GM19035 (cell line): ENCODE measurements at regions not wholly inside any gene's neighbourhood (a gene's known extent, or its start where the extent isn't known, plus 50 kb on each side); places are given as distances from the start of the nearest gene placed in this dataset.
"Not testable (repeated sequence)": the region's sequence is repeated elsewhere in the genome, so short reads cannot be mapped to it uniquely, and the experiment has no call there.

Source experiments
- ATAC-seq: cut with Tn5 transposase; IDR thresholded peaks from one replicate; pipeline ENCODE4 v1.9.1; 2021; ENCODE audit not compliant: unreplicated experiment

DNA sequence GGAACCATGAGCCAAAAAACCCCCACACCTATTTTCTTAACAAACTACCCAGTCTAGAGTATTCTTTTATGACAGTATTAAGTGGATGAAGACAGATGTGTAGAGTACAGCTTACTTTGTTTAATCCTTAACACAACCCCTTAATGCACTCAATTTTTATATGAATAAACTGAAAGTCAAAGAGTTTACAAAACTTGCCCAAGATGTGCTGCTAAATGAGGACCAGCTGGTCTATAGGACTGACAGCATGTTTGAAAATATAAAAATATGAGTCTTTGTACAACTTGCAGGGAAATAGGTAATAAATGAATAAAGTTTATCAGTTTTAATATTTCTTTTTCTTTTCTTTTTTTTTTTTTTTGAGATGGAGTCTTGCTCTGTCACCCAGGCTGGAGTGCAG lies 102.3 kb downstream of the ZFY start:
- ATAC-seq: no peak

DNA sequence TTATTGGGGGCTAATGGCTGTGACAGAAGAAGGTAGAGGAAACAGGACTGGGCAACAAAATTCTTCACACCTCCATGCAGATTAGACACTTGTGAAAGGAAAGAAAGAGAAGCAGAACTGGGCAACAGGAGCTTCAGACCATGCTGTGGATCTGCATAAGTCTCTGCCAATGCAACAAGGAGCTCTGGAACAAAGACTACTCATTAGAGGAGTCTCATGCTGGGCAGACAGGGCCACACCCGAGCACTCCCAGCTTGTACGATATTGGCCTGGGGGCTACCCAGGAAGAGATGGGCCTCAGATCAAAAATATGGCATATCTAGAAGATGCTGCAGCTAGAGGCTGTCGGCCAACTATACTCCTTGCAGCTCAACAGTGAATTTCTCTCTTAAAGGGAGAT lies 105.2 kb downstream of the ZFY start:
- no peak for ATAC-seq

DNA sequence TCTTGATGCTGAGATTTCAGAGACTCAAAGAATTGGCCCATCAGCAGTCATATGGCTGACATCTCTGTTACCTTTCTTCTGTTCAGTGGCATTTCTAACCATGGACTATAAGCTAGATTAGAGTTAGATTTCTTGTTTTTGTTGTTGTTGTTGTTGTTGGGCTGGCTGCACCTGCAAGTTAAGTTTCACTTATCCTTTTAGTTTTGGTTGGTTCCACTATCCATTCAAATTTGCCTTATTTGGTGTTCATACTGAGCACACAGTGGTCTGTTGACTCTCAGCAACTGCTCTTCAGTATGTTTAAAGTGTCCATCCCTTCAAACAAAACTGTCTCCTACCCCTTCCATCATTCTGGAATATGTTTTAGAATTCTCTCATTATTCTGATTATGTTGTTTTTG lies 106.8 kb downstream of the ZFY start:
- ATAC-seq: peak; percentile 69

DNA sequence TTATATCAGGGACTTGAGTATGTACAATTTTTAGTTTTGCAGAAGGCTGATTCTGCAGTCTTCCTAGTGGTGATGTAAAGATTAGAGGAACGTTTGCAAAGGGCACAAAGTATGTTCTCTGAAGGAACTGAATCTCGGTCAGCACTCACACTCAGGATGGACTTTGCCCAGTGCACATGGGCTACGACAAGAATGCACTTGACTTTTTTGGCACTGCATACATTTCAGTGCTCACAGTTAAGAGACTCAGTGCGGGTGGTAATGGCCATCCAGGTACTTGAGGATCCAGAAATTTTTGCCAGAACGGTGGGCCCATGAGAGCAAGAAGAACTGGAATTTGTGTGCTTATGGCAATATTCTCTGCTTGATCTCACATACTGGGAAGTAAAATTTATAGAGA lies 107.7 kb downstream of the ZFY start:
- ATAC-seq: no peak

DNA sequence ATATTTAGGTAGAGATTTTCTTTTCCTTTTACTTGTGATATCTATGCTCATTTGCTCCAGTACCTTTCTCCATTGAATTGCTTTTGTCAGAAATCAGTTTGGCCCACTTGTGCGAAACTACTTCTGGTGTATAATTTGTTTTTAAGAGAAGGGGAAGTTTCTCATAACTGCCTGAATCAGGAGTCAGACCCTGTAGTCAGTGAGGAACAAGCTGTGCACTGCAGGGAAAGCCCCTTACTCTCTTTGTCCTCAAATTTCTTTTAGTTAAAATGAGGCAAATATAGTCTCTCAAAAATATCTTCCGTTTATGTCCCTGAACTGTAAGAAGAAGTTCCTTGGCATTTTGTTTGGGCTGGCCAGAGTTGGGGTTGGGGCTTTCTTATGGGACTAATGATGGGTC lies 109.9 kb downstream of the ZFY start:
- no peak for ATAC-seq

DNA sequence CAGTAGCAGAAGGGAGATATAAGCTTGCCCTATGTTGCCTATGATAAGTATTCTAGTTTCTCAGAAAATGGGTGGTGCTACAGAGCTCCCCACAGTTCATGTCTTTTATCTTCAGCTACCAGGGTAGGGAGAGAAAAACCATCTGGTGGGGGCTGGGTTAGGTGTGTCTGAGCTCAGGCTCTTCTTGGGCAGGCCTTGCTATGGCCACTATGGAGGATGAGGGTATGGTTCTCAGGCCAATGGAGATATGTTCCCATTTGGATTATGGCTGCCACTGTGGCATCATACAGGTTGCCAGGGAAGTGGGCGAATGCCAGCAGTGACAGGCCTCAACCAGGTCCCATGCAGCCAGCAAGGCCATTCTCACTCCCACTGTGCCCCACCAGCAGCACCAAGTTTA lies 120.3 kb downstream of the ZFY start:
- ATAC-seq: not testable (repeated sequence)

DNA sequence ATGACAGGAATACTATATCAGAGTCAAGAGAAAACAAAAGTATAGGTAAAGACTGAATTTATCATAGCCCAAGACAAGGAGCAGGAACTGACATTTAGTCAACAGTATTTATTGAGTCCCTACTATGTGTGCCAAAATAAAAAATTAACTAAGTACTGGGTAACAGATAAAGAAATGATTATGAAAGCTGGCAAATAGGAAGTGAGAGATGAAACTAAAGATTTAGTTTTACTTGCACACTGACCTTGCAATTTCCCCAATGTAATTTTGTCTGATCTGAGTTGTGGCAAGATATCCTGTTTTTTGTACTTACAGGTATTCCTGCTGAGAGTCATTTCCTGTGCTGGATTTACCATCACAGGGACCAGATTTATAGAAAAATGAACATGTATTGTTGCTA lies 123.2 kb downstream of the ZFY start:
- not testable (repeated sequence) for ATAC-seq

DNA sequence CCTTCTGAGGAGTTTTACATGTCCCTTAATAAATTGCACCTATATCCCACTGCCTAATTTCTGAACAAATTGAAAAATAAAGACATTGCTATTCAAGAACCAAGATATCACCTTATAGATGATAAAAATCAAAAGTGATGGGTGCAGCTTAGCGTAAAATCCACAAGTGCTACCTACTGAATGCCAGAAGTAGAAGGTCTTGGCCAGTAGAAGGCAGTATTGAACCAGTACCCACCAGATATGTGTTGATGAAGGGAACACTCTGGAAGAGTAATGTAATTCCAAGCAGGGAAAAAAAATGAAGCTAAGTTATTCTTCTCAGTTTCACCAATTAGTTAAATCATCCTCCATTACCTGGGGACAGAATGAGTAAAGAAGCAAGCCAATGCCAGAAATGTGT lies 125.5 kb downstream of the ZFY start:
- ATAC-seq: not testable (repeated sequence)

DNA sequence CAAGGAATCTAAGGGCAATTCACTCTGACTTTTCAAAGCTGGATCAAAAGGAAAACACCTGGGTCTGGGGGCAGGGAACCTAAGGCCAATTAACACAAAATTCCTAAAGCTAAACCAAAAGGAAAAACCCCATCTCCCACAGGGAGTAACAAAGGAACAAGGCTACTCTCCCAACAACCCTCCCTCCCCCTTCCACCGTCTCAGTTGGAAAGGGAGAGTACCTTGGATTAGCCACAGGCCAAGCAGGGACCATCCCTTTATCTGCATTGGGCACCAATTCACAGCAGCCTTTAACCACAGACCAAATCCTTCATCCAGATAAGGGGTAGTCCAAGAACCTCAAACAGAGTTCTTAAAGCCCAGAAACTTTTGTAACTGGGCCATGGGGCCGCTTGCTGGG lies 153.0 kb downstream of the ZFY start:
- ATAC-seq: not testable (repeated sequence)

DNA sequence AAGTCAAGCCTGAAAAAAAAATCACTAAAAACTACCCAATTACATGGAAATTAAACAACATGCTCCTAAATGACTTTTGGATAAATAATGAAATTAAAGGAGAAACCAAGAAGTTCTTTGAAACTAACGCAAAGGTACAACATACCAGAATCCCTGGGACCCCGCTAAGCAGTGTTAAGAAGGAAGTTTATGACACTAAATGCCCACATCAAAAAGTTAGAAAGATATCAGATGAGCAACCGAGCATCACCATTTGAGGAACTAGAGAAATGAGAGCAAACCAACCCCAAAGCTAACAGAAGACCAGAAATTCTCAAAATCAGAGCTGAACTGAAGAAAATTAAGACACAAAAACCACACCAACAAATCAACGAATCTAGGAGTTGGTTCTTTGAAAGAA lies 173.5 kb downstream of the ZFY start:
- not testable (repeated sequence) for ATAC-seq

DNA sequence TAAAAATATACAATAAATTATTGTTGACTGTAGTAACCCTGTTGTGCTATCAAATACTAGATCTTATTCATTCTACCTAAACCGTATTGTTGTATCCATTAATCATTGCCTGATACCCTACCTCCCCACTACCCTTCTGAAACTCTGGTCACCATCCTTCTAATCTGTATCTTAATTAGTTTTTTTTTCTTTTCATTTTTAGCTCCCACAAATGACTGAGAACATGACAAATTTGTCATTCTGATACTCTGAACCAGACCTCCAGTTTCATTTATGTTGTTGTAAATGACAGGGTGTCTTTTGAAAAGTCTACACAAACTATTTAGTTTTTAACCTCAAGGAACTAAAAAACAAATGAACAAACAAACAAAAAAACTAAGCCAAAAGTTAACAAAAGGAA lies 185.1 kb downstream of the ZFY start:
- not testable (repeated sequence) for ATAC-seq

DNA sequence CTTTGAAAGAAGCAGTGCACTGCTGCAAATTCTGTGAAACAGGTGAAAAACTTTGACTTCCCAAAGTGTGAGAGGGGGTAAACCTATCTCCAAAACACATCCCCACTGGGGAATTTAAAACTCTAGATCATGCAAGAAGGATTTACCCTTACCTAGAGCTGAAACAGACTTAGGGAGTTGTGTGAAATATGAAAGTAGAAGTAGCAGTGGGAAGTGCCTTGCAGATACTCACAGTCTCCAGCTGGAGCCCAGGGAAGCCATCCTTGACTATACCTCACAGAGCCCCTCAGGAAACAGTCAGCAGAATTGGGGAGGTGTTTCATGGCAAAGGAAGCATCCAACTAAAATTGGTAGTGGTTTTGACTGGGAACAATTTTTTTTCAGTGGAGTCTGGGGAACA lies 185.5 kb downstream of the ZFY start:
- ATAC-seq: not testable (repeated sequence)

DNA sequence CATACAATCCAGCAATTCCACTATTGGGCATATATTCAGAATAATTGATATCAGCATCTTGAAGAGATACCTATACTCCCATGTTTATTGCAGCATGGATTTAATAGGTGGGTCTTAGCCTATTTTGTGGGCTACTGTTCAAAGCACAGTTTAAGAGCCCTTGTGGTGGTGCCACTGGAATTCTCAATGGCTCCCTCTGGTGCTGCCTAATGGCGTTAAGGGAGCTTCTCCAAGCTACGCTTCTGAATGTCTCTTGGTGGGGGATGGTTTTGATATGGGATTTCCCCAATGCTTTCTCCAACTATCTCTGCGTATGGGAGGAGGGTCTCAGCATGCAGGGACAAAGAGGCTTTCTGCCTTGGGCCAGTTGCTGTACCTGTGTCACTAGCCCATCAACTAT lies 188.3 kb downstream of the ZFY start:
- not testable (repeated sequence) for ATAC-seq

DNA sequence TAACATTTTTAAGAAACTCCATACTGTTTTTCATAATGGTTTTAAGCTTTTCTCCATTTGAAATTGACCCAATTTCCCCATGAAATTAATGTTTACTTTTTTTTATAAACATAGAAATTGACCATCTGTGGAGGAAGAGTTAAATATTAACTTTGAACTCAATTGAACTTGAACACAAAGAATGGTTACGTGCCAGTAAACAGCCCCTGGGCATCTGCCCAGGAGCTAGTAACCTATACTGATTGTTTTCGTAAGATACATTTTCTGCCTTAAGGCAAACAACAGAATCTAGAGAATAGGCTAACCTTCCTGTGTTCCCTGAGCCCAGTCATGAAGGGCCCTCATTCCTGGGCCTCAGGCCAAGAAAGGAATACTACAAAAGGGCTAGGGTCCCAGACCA lies 235.9 kb downstream of the ZFY start:
- ATAC-seq: not testable (repeated sequence)

DNA sequence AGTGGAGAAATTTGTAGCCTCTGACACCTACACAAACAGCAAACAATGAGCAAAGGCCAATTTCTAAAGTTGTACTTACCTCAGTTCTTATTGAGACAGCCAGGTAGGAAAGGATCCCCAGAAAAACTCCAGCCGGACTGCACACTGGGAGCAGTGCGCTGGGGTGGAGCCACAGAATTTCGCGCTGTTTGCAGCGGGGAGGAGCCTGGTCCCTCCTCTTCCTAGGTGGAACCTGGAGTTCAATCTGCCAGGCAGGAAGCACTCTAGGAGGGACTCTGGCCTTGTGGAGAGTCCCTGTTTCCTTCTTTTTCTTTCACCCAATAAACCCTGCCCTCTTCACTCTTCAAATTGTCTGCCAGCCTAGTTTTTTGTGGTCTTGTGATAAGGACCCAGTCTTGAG lies 259.9 kb downstream of the ZFY start:
- ATAC-seq: not testable (repeated sequence)

DNA sequence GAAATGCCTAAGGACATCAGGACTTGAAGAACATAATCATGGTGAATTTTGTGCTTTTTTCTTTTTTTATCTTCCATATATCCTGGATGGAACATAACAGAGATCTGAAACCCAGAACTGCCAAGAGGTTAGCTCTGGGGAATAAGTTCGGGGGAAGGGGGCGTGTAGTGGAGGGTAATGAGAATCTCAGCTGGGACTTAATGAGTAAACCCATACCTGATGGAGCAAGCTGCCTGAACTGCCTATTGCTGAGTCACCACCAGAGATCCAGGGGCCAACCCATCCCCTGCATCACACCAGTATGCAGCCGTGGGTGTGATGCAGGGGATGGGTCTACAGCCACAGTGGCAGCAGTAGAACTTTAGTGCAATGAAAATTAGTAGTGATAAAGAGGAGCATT lies 267.1 kb downstream of the ZFY start:
- not testable (repeated sequence) for ATAC-seq

DNA sequence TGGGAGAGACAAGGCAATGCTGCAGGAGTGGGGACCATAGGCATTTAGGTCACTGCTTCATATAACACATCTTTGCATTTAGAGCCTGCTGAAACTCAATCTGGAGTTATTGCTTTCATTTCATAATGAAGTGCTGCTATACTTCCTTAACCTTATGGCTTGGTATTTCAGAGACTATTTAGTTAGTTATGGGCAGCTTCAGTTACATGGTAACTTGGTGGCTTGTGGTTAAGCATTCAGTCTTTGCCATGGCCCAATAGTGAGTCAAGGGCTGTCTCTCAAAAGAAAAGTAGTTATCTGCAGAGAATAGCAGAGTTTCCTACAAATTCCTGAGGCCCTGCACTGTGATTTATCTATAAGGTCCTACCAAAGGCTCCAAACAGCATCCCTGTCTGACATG lies 271.6 kb downstream of the ZFY start:
- ATAC-seq: not testable (repeated sequence)

DNA sequence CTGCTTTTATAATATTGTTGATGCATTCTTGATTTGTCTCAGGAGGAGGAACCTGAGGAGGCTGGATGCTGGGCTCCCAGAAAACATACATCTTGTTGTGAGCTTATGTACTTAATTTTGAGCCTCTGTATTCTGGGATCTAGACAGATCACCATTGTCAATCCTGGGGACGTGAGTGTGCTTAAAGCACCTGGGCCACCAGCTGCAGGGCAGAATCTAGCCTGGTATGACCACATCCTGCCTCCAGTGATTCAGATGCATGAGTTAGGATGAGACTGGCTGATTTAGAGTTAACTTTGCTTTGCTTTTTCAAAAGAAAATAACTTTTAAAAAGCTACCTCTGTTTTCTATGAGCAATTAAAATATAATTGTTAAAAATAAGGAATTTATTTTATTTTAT lies 278.0 kb downstream of the ZFY start:
- ATAC-seq: not testable (repeated sequence)

DNA sequence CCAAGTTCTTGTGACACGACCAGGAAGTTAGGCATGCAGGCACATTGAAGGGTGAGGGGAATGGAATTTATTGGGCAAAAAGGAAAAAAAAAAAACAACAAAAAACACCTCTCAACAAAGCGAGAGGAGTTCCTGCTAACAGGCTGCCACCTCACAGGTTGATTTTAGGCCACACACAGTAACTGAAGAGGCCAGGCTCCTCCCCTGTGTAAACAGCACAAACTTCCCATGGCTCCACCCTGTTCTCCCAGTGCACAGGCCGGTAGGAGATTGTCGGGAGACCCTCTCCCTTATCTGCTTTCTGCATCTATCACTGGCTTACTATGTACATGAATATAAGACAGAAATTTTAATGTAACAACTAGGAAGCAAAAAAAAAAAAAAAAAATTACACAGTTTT lies 283.0 kb downstream of the ZFY start:
- ATAC-seq: not testable (repeated sequence)

DNA sequence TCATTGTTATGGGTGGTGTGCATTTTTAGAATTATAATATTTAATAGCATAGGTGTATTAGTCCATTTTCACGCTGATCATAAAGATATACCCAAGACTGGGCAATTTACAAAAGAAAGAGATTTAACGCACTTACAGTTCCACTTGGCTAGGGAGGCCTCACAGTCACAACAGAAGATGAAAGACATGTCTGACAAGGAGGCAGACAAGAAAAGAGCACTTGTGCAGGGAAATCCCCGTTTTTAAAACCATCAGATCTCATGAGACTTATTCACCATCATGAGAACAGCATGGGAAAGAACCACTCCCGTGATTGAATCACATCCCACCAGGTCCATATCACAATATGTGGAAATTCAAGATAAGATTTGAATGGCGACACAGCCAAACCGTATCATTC lies 283.4 kb downstream of the ZFY start:
- peak; percentile 60 for ATAC-seq

DNA sequence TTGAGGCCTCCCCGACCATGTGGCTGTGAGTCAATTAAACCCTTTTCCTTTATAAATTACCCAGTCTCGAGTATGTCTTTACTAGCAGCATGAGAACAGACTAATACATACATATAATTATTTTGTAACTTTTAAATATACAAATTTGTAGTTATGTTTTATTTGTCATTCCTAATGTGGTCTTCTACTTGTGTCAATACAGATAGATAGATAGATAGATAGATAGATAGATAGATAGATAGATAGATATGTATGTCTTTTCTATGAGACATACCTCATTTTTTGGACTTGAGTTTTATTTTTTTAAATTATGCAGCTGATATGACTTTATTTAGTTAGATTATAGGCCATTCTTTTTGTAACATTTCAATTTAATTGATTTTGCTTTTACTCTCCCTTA lies 316.0 kb upstream of the TGIF2LY start:
- not testable (repeated sequence) for ATAC-seq

DNA sequence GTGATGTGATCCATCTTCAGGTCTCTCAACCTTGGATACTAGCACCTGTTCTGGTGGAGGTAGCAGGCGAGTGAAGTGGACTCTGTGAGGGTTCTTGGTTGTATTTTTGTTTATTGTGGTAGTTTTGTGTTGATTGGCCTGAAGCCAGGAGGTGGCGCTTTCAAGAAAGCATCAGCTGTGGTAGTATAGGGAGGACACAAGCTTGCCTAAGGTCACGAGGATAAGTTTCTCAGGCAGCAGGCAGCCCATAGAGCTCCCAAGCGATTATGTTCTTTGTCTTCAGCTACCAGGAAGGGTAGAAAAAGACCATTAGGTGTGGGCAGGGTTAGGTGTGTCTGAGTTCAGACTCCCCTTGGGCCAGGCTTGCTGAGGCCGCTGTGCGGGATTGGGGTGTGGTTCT lies 290.8 kb upstream of the TGIF2LY start:
- ATAC-seq: not testable (repeated sequence)

DNA sequence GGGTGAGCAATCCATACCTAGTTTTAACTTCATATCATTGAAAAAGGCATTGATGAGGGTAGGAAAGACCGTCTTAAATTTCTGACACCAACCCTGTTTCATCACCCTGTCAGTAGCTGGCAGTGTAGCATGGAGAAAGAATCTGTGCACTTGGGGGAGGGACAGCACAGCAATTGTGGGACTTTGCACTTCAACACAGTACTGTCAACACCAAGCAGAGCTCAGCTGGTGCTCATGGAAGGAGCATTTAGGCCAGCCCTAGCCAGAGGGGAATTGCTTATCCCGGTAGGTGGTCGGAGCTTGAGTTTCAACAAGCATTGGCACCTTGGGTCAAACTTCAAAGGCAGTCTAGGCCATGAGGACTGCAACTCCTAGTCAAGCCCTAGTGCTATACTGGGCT lies 281.6 kb upstream of the TGIF2LY start:
- ATAC-seq: not testable (repeated sequence)

DNA sequence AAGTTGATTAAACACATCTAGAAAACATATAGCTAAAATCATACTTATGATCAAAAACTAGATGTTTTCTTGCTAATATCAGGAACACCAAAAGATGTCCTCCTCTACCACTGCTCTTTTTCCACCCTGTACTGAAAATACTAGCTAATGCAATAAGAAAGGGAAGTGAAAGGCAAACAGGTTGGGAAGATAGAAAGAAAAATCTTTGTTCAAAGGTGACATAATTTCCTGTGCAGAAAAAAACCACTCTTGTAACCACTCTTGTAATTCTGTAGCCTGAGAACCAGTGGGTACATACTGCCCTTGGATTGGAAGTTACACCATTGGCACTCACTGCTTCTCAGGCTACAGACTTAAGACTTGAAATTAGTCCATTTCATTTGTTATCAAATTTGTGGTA lies 258.9 kb upstream of the TGIF2LY start:
- not testable (repeated sequence) for ATAC-seq
